ENCODE measurements at regions not wholly inside any gene's neighbourhood (a gene's known extent, or its start where the extent isn't known, plus 50 kb on each side); places are given as distances from the start of the nearest gene placed in this dataset.

- H3K14ac ChIP-seq (ENCODE audit: insufficient read depth, low read length): no peak overlapping the region
- H3K4ac ChIP-seq (ENCODE audit: low read depth, low read length): no peak overlapping the region
- H3K4me2 ChIP-seq (ENCODE audit: insufficient read depth, insufficient read length, low read length): no peak overlapping the region
- H3K36me3 Mint-ChIP-seq (ENCODE audit: insufficient read depth in 1 of 3, low read depth in 3 of 3): no peaks in the 10 kb centered on the region
- H3K79me2 ChIP-seq (ENCODE audit: insufficient read depth, low read length): no peaks in the 10 kb centered on the region
- H2BK12ac ChIP-seq (ENCODE audit: insufficient read length, low read depth, low read length): no peak overlapping the region
- H2AK5ac ChIP-seq (ENCODE audit: insufficient read length, low read length): no peak overlapping the region
- H3K9me3 ChIP-seq (ENCODE audit: control insufficient read depth, low read depth, low read length): no peaks in the 10 kb centered on the region
- H3K56ac ChIP-seq (ENCODE audit: insufficient read length, low read depth, low read length): no peak overlapping the region
- no peak overlapping the region for H2BK5ac ChIP-seq (ENCODE audit: insufficient read length, low read length)
- H3K9me3 Mint-ChIP-seq: no peaks in the 10 kb centered on the region
- no peak overlapping the region for H4K91ac ChIP-seq (ENCODE audit: insufficient read length, low read depth, low read length)
- TF ChIP-seq CTCF (conservative IDR thresholded peaks at IDR 0.05): no peak
- H3K4me1 ChIP-seq (ENCODE audit: insufficient read depth, low read length): no peaks in the 10 kb centered on the region
- no peak overlapping the region for H3K18ac ChIP-seq (ENCODE audit: insufficient read length, low read depth, low read length)
- H3K27me3 Mint-ChIP-seq (ENCODE audit: low read depth): no peaks in the 10 kb centered on the region; the same call in 1 of the 2 replicates
- WGBS (ENCODE audit: extremely low coverage, insufficient read length, low lambda C conversion rate): no CpG with 5 or more reads among the region's 5 CpGs
- no peak overlapping the region for H4K8ac ChIP-seq (replicated peaks; ENCODE audit: insufficient read length, low read depth, low read length)
- DNase-seq: no peak
- H3K23me2 ChIP-seq (ENCODE audit: insufficient read length, low read depth, low read length, poor library complexity, severe bottlenecking): no peaks in the 10 kb centered on the region
- no peaks in the 10 kb centered on the region; the same call in 1 of the 2 replicates for H3K27me3 ChIP-seq (ENCODE audit: insufficient read depth, low read length)
- H2BK15ac ChIP-seq (ENCODE audit: low read depth, low read length): no peak overlapping the region
- H2AFZ ChIP-seq (ENCODE audit: low read length): no peak overlapping the region
- H3K27ac ChIP-seq (ENCODE audit: insufficient read length, low read depth, low read length): no peak overlapping the region
- H3K79me1 ChIP-seq (ENCODE audit: insufficient read depth, low read depth, low read length, poor library complexity, severe bottlenecking): no peaks in the 10 kb centered on the region
- no peak overlapping the region for H3K23ac ChIP-seq (ENCODE audit: insufficient read length, low read depth, low read length)
- H4K20me1 ChIP-seq (ENCODE audit: control insufficient read depth, insufficient read depth, insufficient read length): no peaks in the 10 kb centered on the region
- no peak overlapping the region for H4K5ac ChIP-seq (ENCODE audit: insufficient read length, low read depth, low read length)
- no peak overlapping the region for H2BK120ac ChIP-seq (ENCODE audit: low read depth, low read length, poor library complexity, severe bottlenecking)
- no peak overlapping the region for H2BK20ac ChIP-seq (ENCODE audit: low read depth, low read length, poor library complexity, severe bottlenecking)
- no peak overlapping the region for H3K9ac ChIP-seq (ENCODE audit: extremely low read depth, insufficient read length, low read length)
- H3T11ph ChIP-seq (ENCODE audit: low read length): no peak overlapping the region
- no peak overlapping the region for H3K4me3 Mint-ChIP-seq
- H3K4me1 Mint-ChIP-seq: peaks cover 2 to 8% of the 10 kb centered on the region in 2 experiments; a peak in 3 of 4 replicates
- no peak overlapping the region for H3K27ac Mint-ChIP-seq
Measured at GRCh38 chr13:50611117-50611781, 232.2 kb downstream of the DLEU7 start.

All from H9 (cell line).